SK-N-SH treated with all-trans-retinoic acid at 6 μM for 48 hours (cell line): ENCODE measurements at regions not wholly inside any gene's neighbourhood (a gene's known extent, or its start where the extent isn't known, plus 50 kb on each side); places are given as distances from the start of the nearest gene placed in this dataset.

ENCODE experiments used
- ATAC-seq: fragments of 200-7000 bp; cut with Tn5 transposase; 3 replicates; pipeline ENCODE4 v1.9.1; 2020; ENCODE audit warnings: mild to moderate bottlenecking, moderate library complexity
- ARNTL ChIP-seq: fragments of 450-650 bp; formaldehyde crosslinking; IDR thresholded peaks from 2 replicates; pipeline ENCODE4 v1.5.0; 2020; ENCODE audit warnings: low read depth, mild to moderate bottlenecking, moderate library complexity, borderline replicate concordance
- BACH2 ChIP-seq: fragments of 250-450 bp; sonication (Bioruptor Pico); IDR thresholded peaks from 2 replicates; pipeline ENCODE4 v1.9.0; 2021; ENCODE audit warnings: mild to moderate bottlenecking, borderline replicate concordance
- ESRRG ChIP-seq: fragments of 250-450 bp; sonication (Bioruptor Pico); IDR thresholded peaks from 2 replicates; pipeline ENCODE4 v1.6.1; 2021; ENCODE audit warnings: mild to moderate bottlenecking
- GLIS3 ChIP-seq: fragments of 250-450 bp; sonication (Bioruptor Pico); IDR thresholded peaks from 2 replicates; pipeline ENCODE4 v1.5.0; 2020; ENCODE audit warnings: mild to moderate bottlenecking, moderate library complexity
- ISL1 ChIP-seq: fragments of 250-450 bp; sonication (Bioruptor Pico); IDR thresholded peaks from 2 replicates; pipeline ENCODE4 v2.1.2; 2022; ENCODE audit warnings: mild to moderate bottlenecking, moderate library complexity
- PPARA ChIP-seq: fragments of 250-450 bp; sonication (Bioruptor Pico); IDR thresholded peaks from 2 replicates; pipeline ENCODE4 v1.5.0; 2020; ENCODE audit warnings: mild to moderate bottlenecking, borderline replicate concordance
- RARB ChIP-seq: fragments of 250-450 bp; sonication (Bioruptor Pico); IDR thresholded peaks from 2 replicates; pipeline ENCODE4 v1.8.0; 2021; ENCODE audit warnings: mild to moderate bottlenecking, moderate library complexity
- SNAI2 ChIP-seq: fragments of 250-450 bp; sonication (Bioruptor Pico); IDR thresholded peaks from 2 replicates; pipeline ENCODE4 v1.5.0; 2020; ENCODE audit warnings: mild to moderate bottlenecking, moderate library complexity
- TCF4 ChIP-seq: fragments of 250-450 bp; sonication (Bioruptor Pico); IDR thresholded peaks from 2 replicates; pipeline ENCODE4 v1.8.0; 2021; ENCODE audit warnings: mild to moderate bottlenecking, moderate library complexity, borderline replicate concordance
- TOX ChIP-seq: fragments of 250-450 bp; sonication (Bioruptor Pico); IDR thresholded peaks from 2 replicates; pipeline ENCODE4 v1.8.0; 2021; ENCODE audit warnings: mild to moderate bottlenecking, moderate library complexity, borderline replicate concordance
- ZC3H10 ChIP-seq: fragments of 250-450 bp; sonication (Bioruptor Pico); IDR thresholded peaks from 2 replicates; pipeline ENCODE4 v1.5.1; 2021; ENCODE audit warnings: mild to moderate bottlenecking, moderate library complexity
- ZFP3 ChIP-seq: fragments of 250-450 bp; sonication (Bioruptor Pico); IDR thresholded peaks from 2 replicates; pipeline ENCODE4 v1.5.0; 2020; ENCODE audit warnings: mild to moderate bottlenecking, moderate library complexity
- ZFP30 ChIP-seq: fragments of 450-650 bp; formaldehyde crosslinking; IDR thresholded peaks from 2 replicates; pipeline ENCODE4 v1.5.0; 2022; ENCODE audit warnings: mild to moderate bottlenecking, moderate library complexity
- ZNF565 ChIP-seq: fragments of 450-650 bp; formaldehyde crosslinking; conservative IDR thresholded peaks from 2 replicates; pipeline ENCODE4 v1.5.0; 2020; ENCODE audit warnings: low read depth, mild to moderate bottlenecking, moderate library complexity
- ZNF70 ChIP-seq: fragments of 450-650 bp; formaldehyde crosslinking; IDR thresholded peaks from 2 replicates; pipeline ENCODE4 v1.5.0; 2020; ENCODE audit warnings: mild to moderate bottlenecking, moderate library complexity
- ZNF8 ChIP-seq: fragments of 450-650 bp; formaldehyde crosslinking; IDR thresholded peaks from 2 replicates; pipeline ENCODE4 v1.5.0; 2020; ENCODE audit warnings: mild to moderate bottlenecking, moderate library complexity
- TF ChIP-seq, protein P1 (sequence below): fragments of 250-450 bp; sonication (Bioruptor Pico); IDR thresholded peaks from 2 replicates; pipeline ENCODE4 v1.5.1; 2021; ENCODE audit warnings: mild to moderate bottlenecking, moderate library complexity
- TF ChIP-seq, protein P2 (sequence below): fragments of 250-450 bp; sonication (Bioruptor Pico); IDR thresholded peaks from 2 replicates; pipeline ENCODE4 v1.5.1; 2020; ENCODE audit warnings: low read depth, mild to moderate bottlenecking, moderate library complexity
- TF ChIP-seq, protein P3 (sequence below): fragments of 250-450 bp; sonication (Bioruptor Pico); IDR thresholded peaks from 2 replicates; pipeline ENCODE4 v1.5.0; 2020; ENCODE audit warnings: mild to moderate bottlenecking, moderate library complexity
- TF ChIP-seq, protein P4 (sequence below): fragments of 250-450 bp; sonication (Bioruptor Pico); IDR thresholded peaks from 2 replicates; pipeline ENCODE4 v1.8.0; 2021; ENCODE audit warnings: low read depth, mild to moderate bottlenecking, moderate library complexity, borderline replicate concordance
- TF ChIP-seq, protein P5 (sequence below): fragments of 250-450 bp; sonication (Bioruptor Pico); IDR thresholded peaks from 2 replicates; pipeline ENCODE4 v1.8.0; 2020; ENCODE audit warnings: mild to moderate bottlenecking, moderate library complexity, borderline replicate concordance

DNA sequence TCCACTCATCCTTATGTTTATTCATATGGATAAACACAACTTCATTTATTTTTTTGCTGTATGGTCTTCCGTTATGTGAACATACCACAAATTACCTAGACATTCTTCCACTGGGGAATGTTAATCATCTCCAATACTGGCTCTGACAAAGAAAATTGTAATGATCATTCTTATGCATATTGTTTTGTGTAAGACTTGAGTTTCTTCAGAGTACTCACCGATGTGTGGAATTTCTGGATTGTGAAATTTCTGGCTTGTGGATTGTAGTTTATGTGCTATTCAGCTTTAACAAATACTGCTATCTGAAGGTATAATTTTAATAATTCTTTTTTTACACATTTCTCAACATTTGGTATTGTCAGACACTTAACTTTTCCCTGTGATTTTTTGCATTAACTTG, 212.2 kb upstream of the THUMPD2 start:
- TF ChIP-seq ZFP3 (CRISPR knock-in tag) = no peak
- ATAC-seq = no peak

DNA sequence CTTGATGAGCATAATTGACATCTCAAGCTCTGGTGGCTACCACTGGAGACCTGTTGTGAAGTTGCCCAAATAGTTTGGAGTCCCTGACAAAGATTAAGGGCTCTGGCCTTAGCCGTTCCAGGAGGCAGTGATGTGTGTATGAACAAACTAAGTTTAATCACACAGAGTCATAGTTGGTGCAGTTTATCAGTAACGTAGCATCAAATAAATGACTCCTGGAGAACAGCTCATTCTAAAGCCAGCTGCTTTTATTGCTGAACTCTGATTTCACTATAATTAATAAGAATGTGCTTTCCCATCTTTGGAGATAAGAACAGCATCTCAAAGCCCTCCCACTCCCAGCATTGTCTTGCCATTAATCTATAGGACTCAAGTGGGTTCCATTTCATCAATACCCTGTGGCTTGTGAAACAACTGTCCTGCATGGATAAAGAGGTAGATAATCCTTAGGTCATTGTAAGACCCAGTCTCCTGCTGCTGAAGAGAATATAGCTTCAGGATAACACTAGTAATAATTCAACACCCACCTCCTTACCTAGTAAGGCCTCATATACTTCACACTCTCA, 211.4 kb upstream of the THUMPD2 start:
- no peak for TF ChIP-seq SNAI2 (CRISPR knock-in tag)
- no peak for TF ChIP-seq TCF4 (CRISPR knock-in tag)
- no peak for TF ChIP-seq ZNF8 (CRISPR knock-in tag)
- TF ChIP-seq, protein P1, sequence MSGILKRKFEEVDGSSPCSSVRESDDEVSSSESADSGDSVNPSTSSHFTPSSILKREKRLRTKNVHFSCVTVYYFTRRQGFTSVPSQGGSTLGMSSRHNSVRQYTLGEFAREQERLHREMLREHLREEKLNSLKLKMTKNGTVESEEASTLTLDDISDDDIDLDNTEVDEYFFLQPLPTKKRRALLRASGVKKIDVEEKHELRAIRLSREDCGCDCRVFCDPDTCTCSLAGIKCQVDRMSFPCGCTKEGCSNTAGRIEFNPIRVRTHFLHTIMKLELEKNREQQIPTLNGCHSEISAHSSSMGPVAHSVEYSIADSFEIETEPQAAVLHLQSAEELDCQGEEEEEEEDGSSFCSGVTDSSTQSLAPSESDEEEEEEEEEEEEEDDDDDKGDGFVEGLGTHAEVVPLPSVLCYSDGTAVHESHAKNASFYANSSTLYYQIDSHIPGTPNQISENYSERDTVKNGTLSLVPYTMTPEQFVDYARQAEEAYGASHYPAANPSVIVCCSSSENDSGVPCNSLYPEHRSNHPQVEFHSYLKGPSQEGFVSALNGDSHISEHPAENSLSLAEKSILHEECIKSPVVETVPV (CRISPR knock-in tag) = no peak
- TF ChIP-seq TOX (CRISPR knock-in tag) = no peak
- TF ChIP-seq, protein P2, sequence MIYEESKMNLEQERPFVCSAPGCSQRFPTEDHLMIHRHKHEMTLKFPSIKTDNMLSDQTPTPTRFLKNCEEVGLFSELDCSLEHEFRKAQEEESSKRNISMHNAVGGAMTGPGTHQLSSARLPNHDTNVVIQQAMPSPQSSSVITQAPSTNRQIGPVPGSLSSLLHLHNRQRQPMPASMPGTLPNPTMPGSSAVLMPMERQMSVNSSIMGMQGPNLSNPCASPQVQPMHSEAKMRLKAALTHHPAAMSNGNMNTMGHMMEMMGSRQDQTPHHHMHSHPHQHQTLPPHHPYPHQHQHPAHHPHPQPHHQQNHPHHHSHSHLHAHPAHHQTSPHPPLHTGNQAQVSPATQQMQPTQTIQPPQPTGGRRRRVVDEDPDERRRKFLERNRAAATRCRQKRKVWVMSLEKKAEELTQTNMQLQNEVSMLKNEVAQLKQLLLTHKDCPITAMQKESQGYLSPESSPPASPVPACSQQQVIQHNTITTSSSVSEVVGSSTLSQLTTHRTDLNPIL (CRISPR knock-in tag) = no peak
- TF ChIP-seq BACH2 (CRISPR knock-in tag) = no peak
- TF ChIP-seq ZNF565 = no peak
- TF ChIP-seq, protein P3, sequence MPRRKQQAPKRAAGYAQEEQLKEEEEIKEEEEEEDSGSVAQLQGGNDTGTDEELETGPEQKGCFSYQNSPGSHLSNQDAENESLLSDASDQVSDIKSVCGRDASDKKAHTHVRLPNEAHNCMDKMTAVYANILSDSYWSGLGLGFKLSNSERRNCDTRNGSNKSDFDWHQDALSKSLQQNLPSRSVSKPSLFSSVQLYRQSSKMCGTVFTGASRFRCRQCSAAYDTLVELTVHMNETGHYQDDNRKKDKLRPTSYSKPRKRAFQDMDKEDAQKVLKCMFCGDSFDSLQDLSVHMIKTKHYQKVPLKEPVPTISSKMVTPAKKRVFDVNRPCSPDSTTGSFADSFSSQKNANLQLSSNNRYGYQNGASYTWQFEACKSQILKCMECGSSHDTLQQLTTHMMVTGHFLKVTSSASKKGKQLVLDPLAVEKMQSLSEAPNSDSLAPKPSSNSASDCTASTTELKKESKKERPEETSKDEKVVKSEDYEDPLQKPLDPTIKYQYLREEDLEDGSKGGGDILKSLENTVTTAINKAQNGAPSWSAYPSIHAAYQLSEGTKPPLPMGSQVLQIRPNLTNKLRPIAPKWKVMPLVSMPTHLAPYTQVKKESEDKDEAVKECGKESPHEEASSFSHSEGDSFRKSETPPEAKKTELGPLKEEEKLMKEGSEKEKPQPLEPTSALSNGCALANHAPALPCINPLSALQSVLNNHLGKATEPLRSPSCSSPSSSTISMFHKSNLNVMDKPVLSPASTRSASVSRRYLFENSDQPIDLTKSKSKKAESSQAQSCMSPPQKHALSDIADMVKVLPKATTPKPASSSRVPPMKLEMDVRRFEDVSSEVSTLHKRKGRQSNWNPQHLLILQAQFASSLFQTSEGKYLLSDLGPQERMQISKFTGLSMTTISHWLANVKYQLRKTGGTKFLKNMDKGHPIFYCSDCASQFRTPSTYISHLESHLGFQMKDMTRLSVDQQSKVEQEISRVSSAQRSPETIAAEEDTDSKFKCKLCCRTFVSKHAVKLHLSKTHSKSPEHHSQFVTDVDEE (CRISPR knock-in tag) = no peak
- no peak for TF ChIP-seq GLIS3 (CRISPR knock-in tag)
- TF ChIP-seq, protein P4, sequence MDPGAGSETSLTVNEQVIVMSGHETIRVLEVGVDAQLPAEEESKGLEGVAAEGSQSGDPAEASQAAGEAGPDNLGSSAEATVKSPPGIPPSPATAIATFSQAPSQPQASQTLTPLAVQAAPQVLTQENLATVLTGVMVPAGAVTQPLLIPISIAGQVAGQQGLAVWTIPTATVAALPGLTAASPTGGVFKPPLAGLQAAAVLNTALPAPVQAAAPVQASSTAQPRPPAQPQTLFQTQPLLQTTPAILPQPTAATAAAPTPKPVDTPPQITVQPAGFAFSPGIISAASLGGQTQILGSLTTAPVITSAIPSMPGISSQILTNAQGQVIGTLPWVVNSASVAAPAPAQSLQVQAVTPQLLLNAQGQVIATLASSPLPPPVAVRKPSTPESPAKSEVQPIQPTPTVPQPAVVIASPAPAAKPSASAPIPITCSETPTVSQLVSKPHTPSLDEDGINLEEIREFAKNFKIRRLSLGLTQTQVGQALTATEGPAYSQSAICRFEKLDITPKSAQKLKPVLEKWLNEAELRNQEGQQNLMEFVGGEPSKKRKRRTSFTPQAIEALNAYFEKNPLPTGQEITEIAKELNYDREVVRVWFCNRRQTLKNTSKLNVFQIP (CRISPR knock-in tag) = no peak
- TF ChIP-seq ZC3H10 (CRISPR knock-in tag) = no peak
- TF ChIP-seq ISL1 (CRISPR knock-in tag) = no peak
- TF ChIP-seq ZNF70 (CRISPR knock-in tag) = no peak
- TF ChIP-seq ZFP30 (CRISPR knock-in tag) = no peak
- no peak for ATAC-seq

DNA sequence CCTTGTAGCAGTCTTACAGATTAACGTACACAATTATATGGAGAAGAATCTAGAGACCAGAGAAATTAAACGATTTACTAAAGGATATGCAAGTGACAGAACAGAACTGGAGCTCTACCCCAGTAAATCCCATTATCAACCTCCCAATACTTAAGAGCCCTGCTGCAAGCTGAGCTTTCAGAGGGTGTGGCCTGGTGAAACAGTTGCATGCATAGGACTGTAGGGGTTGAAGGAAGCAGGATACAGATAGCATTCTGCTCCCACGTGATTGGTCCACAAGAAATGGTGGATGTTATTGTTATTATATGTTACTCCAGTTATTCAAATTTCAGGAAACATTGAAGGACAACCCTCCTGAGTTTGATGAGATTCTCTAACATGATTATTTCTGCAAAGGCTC, 210.8 kb upstream of the THUMPD2 start:
- no peak for ATAC-seq
- TF ChIP-seq ARNTL (no peak), ESRRG (CRISPR knock-in tag) (no peak), PPARA (CRISPR knock-in tag) (no peak), ZFP30 (CRISPR knock-in tag) (no peak), TOX (CRISPR knock-in tag) (no peak), ISL1 (CRISPR knock-in tag) (no peak), ZFP3 (CRISPR knock-in tag) (no peak), RARB (no peak), GLIS3 (CRISPR knock-in tag) (no peak), SNAI2 (CRISPR knock-in tag) (no peak)
- TF ChIP-seq, protein P5, sequence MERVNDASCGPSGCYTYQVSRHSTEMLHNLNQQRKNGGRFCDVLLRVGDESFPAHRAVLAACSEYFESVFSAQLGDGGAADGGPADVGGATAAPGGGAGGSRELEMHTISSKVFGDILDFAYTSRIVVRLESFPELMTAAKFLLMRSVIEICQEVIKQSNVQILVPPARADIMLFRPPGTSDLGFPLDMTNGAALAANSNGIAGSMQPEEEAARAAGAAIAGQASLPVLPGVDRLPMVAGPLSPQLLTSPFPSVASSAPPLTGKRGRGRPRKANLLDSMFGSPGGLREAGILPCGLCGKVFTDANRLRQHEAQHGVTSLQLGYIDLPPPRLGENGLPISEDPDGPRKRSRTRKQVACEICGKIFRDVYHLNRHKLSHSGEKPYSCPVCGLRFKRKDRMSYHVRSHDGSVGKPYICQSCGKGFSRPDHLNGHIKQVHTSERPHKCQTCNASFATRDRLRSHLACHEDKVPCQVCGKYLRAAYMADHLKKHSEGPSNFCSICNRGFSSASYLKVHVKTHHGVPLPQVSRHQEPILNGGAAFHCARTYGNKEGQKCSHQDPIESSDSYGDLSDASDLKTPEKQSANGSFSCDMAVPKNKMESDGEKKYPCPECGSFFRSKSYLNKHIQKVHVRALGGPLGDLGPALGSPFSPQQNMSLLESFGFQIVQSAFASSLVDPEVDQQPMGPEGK (CRISPR knock-in tag) = no peak
- TF ChIP-seq, protein P1 (CRISPR knock-in tag) = no peak
- TF ChIP-seq, protein P4 (CRISPR knock-in tag) = no peak
